Naive thymus-derived CD4-positive, alpha-beta T cell (primary cell): ENCODE measurements at regions not wholly inside any gene's neighbourhood (a gene's known extent, or its start where the extent isn't known, plus 50 kb on each side); places are given as distances from the start of the nearest gene placed in this dataset.

ENCODE experiments used
- ATAC-seq: fragments of 150-1000 bp; cut with Tn5 transposase; 2 replicates; pipeline ENCODE4 v1.10.0; 2021; ENCODE audit warnings: mild to moderate bottlenecking, moderate library complexity
- CTCF ChIA-PET: fragments of 350-600 bp; sonication (Branson Sonifier 250); formaldehyde crosslinking; loops from one replicate; lab custom pipeline; 2021; ENCODE audit warnings: antibody characterized with exemption; lab: Charles Lee
- POLR2A ChIA-PET: fragments of 350-600 bp; sonication (Branson Sonifier 250); formaldehyde crosslinking; loops from one replicate; lab custom pipeline; 2021; ENCODE audit warnings: antibody characterized with exemption, inconsistent platforms; lab: Charles Lee
- DNase-seq, 9 donors: peaks; one replicate each; pipeline versions ENCODE4 v3.0.0 to v3.0.0-alpha.2; 2020 to 2022; ENCODE audit warnings: mixed read lengths in 1 of 9
- H3K27ac ChIP-seq: one replicate; pipeline ENCODE4 v1.7.0; 2013; ENCODE audit warnings: mild to moderate bottlenecking, low read depth, low read length, moderate library complexity
- H3K27me3 ChIP-seq, 2 donors: one replicate each; pipeline ENCODE4 v1.7.0; 2013; ENCODE audit warnings: low read length in 2 of 2, mild to moderate bottlenecking in 2 of 2, moderate library complexity in 2 of 2; ENCODE audit not compliant: control insufficient read depth in 2 of 2, insufficient read depth in 2 of 2
- H3K36me3 ChIP-seq, 3 experiments: 1 replicate in 2 of 3; 2 replicates in 1 of 3; pipeline ENCODE4 v1.7.0; 2013; ENCODE audit warnings: low read length in 3 of 3, mild to moderate bottlenecking in 3 of 3, moderate library complexity in 1 of 3; ENCODE audit not compliant: insufficient read depth in 3 of 3, control insufficient read depth in 2 of 3
- H3K4me1 ChIP-seq, 2 donors: one replicate each; pipeline ENCODE4 v1.7.0; 2013; ENCODE audit warnings: low read length in 2 of 2, mild to moderate bottlenecking in 2 of 2, moderate library complexity in 1 of 2; ENCODE audit not compliant: control insufficient read depth in 2 of 2, insufficient read depth in 2 of 2
- H3K4me3 ChIP-seq: 2 replicates; pipeline ENCODE4 v1.7.0; 2013; ENCODE audit warnings: mild to moderate bottlenecking, low read length
- H3K9me3 ChIP-seq, 3 experiments: 1 replicate in 2 of 3; 2 replicates in 1 of 3; pipeline ENCODE4 v1.7.0; 2013; ENCODE audit warnings: low read length in 3 of 3; ENCODE audit not compliant: control insufficient read depth in 2 of 3
- H3K27ac Mint-ChIP-seq, 9 donors: one replicate each; pipeline ENCODE4 v1.8.0; 2020 to 2022; ENCODE audit warnings: mixed read lengths in 9 of 9, mild to moderate bottlenecking in 8 of 9, moderate library complexity in 5 of 9, inconsistent platforms in 2 of 9
- H3K27me3 Mint-ChIP-seq, 5 donors: one replicate each; pipeline ENCODE4 v1.8.0; 2021 to 2022; ENCODE audit warnings: mixed read lengths in 5 of 5, mild to moderate bottlenecking in 1 of 5
- H3K36me3 Mint-ChIP-seq, 5 donors: one replicate each; pipeline ENCODE4 v1.8.0; 2020 to 2022; ENCODE audit warnings: mixed read lengths in 5 of 5, mild to moderate bottlenecking in 3 of 5, inconsistent platforms in 1 of 5
- H3K4me1 Mint-ChIP-seq, 7 donors: one replicate each; pipeline ENCODE4 v1.8.0; 2020 to 2022; ENCODE audit warnings: mixed read lengths in 7 of 7, mild to moderate bottlenecking in 3 of 7, inconsistent platforms in 1 of 7
- H3K4me3 Mint-ChIP-seq, 10 donors: one replicate each; pipeline ENCODE4 v1.8.0; 2020 to 2022; ENCODE audit warnings: mild to moderate bottlenecking in 10 of 10, mixed read lengths in 10 of 10, moderate library complexity in 6 of 10, inconsistent platforms in 2 of 10
- H3K9me3 Mint-ChIP-seq, 11 donors: one replicate each; pipeline ENCODE4 v1.8.0; 2020 to 2022; ENCODE audit warnings: mixed read lengths in 11 of 11, mild to moderate bottlenecking in 4 of 11, inconsistent platforms in 1 of 11, moderate library complexity in 1 of 11
- intact Hi-C, 2 donors: fragments of 100-400 bp; cut with micrococcal nuclease; formaldehyde crosslinking; loops; one replicate each; pipeline ENCODE4 v1.15.1; 2023

DNA sequence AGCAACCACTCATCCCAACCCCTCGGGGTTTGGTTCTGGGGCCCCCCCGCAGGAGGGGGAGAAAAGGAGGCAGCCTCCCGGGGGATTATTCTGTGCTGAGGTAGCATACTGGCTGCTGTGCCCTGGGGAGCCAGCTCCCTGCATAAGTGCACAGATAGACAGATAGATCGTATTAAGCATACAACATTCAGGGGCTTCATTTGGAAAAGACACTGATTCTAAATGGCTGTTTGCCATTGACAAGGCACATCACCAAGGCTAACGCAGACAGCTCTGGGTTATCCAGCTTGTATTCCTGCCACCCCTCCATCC lies 547.9 kb downstream of the BUD13 start:
- intact Hi-C loops = loop anchor here (2.0 to 10.0 kb wide), 3 partner anchors 888 to 1880 kb away; no protein-coding TSS in a partner anchor
- Histone ChIP-seq H3K4me3 (no peak overlapping the region), H3K9me3 (no peaks in the 10 kb centered on the region), H3K4me1 (no peaks in the 10 kb centered on the region), H3K36me3 (no peaks in the 10 kb centered on the region), H3K27ac (no peak overlapping the region), H3K27me3 (no peaks in the 10 kb centered on the region)
- Mint-ChIP-seq H3K4me1 (no peaks in the 10 kb centered on the region), H3K36me3 (no peaks in the 10 kb centered on the region), H3K27me3 (peaks cover 0 to 38% (median 25%) of the 10 kb centered on the region in 5 donors), H3K27ac (no peak overlapping the region), H3K4me3 (no peak overlapping the region), H3K9me3 (peaks cover 0 to 4% (median 0%) of the 10 kb centered on the region in 11 donors)
- ChIA-PET CTCF (no interaction called here), POLR2A (no interaction called here)
- DNase-seq = no peak
- no peak for ATAC-seq

DNA sequence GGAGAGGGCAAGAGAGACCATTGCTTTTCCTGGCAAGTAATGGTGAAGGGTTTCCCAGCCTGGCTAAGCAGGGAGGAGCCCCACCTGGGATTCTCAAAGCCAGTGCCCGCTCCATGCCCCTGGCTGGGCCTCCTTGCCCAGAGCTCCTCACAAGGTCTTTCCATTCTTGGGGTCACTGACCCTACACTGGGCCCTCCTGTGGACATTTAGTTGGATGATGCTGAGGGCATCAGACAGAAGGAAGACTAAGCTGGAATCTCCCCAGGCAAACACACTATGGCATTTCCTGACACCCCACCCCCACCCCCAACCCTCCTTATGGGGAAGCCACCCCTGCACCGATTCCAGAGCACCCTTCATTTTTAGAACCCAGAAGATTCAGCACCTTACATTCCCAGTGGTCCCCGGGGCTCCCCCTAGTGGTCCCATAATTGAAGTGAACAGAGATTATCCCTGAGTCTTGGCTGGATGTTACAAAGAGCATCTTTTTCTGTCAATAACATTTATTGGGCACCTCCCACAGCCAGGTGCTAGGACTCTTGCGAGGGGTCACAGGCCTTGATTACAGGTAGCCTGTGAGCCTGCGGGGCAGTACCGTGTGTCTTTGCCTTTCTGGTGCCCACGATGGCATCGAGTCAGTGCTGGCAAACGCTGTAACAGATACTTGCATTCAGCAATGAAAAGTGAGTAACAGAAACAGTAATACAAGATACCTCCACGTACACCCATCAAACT lies 548.5 kb downstream of the BUD13 start:
- Mint-ChIP-seq H3K9me3 (peaks cover 0 to 2% (median 0%) of the 10 kb centered on the region in 11 donors), H3K4me1 (no peaks in the 10 kb centered on the region), H3K27ac (no peak overlapping the region), H3K36me3 (no peaks in the 10 kb centered on the region), H3K4me3 (no peak overlapping the region), H3K27me3 (peaks cover 0 to 34% (median 23%) of the 10 kb centered on the region in 5 donors)
- no peaks in the 10 kb centered on the region for H3K4me1 ChIP-seq
- no peak overlapping the region for H3K27ac ChIP-seq
- no peak overlapping the region for H3K4me3 ChIP-seq
- H3K9me3 ChIP-seq = no peaks in the 10 kb centered on the region
- DNase-seq (peak in 3 of 9 donors; percentile 9 to 34 (median 10)), ATAC-seq (peak; percentile 48)
- H3K36me3 ChIP-seq = no peaks in the 10 kb centered on the region
- intact Hi-C loops = loop anchor here (2.0 to 10.0 kb wide), 3 partner anchors 887 to 1880 kb away; no protein-coding TSS in a partner anchor
- ChIA-PET CTCF (no interaction called here), POLR2A (no interaction called here)
- no peaks in the 10 kb centered on the region for H3K27me3 ChIP-seq

DNA sequence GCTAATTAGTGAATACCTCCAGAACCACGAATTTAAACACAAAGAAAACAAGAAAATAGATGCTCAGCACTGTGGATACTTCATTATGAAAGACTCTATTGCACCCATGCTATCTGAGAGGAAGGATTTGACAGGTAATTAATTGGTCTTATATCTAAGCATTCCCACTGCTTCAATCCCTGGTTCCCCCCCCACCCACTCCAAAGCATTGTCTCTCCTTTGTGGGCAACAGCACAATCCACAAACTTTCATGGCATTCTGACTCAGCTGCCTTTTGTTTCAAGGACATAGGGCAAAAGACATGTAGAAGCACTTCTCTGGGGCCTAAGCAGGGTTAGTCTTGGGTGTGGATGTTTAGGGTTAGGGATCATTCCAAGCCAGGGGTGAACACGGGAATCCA lies 551.4 kb downstream of the BUD13 start:
- DNase-seq (no peak), ATAC-seq (no peak)
- H3K4me1 Mint-ChIP-seq = no peaks in the 10 kb centered on the region
- CTCF ChIA-PET = no interaction called here
- POLR2A ChIA-PET = no interaction called here
- H3K27ac Mint-ChIP-seq = no peak overlapping the region
- peaks cover 0 to 12% (median 0%) of the 10 kb centered on the region in 11 donors for H3K9me3 Mint-ChIP-seq
- peaks cover 0 to 24% (median 14%) of the 10 kb centered on the region in 5 donors for H3K27me3 Mint-ChIP-seq
- Histone ChIP-seq H3K27ac (no peak overlapping the region), H3K9me3 (no peaks in the 10 kb centered on the region), H3K4me3 (no peak overlapping the region), H3K4me1 (no peaks in the 10 kb centered on the region), H3K36me3 (no peaks in the 10 kb centered on the region), H3K27me3 (no peaks in the 10 kb centered on the region)
- intact Hi-C loops = loop anchor here in 1 of 2 donors (5.0 to 10.0 kb wide), 2 partner anchors 884 to 1877 kb away; no protein-coding TSS in a partner anchor
- no peak overlapping the region for H3K4me3 Mint-ChIP-seq
- no peaks in the 10 kb centered on the region for H3K36me3 Mint-ChIP-seq

DNA sequence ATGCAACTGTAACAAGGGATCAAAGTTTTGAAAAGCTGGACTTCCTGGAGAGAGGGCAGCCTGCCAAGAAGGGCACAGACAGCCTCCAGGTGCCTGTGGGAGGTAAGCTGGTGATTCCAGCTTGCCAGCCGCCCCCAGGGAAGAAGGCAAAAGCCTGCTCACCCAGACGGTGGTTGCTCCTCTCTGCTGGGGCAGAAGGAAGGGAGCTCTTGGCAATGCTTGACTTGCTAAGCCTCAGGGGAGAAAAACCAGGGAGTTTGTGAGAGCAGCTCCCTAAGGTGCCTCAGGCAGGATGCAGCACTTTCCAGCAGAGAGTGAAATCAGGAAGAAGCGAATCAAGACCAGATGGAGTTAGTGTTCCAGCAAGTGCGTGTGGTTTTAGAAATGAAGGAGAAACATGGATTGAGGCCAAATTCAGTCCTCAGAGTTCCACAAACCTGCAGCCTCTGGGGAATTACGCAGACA lies 553.6 kb downstream of the BUD13 start:
- Histone ChIP-seq H3K27ac (no peak overlapping the region), H3K4me3 (no peak overlapping the region), H3K9me3 (no peaks in the 10 kb centered on the region), H3K27me3 (no peaks in the 10 kb centered on the region), H3K4me1 (no peaks in the 10 kb centered on the region), H3K36me3 (no peaks in the 10 kb centered on the region)
- Mint-ChIP-seq H3K4me3 (no peak overlapping the region), H3K27ac (no peak overlapping the region), H3K4me1 (no peaks in the 10 kb centered on the region), H3K36me3 (no peaks in the 10 kb centered on the region), H3K27me3 (peaks cover 0 to 18% (median 7%) of the 10 kb centered on the region in 5 donors), H3K9me3 (peaks cover 0 to 12% (median 0%) of the 10 kb centered on the region in 11 donors)
- intact Hi-C loops = loop anchor here in 1 of 2 donors (5.0 kb wide), 1 partner anchor 473 kb away; no protein-coding TSS in a partner anchor
- ChIA-PET POLR2A (no interaction called here), CTCF (no interaction called here)
- DNase-seq (no peak), ATAC-seq (no peak)

DNA sequence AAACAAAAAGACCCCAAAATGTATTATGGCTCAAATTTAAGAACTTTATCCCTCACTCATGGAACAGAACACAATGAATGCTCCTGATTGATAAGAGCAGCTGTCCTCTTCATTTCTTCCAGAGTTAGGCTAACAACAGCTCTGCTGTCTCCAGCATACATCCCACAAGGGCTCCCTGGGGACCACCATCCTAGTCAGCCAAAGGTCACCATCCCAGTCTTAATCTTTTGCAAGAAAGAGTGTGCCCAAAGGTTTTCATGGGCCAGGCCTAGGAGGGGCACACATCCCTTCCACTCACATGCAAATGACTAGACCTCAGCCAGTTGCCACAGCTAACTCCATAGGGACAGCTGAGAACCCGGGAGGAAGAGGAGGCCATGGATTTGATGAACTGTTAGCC lies 555.3 kb downstream of the BUD13 start:
- Histone ChIP-seq H3K27ac (no peak overlapping the region), H3K4me1 (no peaks in the 10 kb centered on the region), H3K9me3 (no peaks in the 10 kb centered on the region), H3K27me3 (no peaks in the 10 kb centered on the region), H3K36me3 (no peaks in the 10 kb centered on the region), H3K4me3 (no peak overlapping the region)
- intact Hi-C loops = loop anchor here in 1 of 2 donors (5.0 kb wide), 1 partner anchor 475 kb away; no protein-coding TSS in a partner anchor
- POLR2A ChIA-PET = no interaction called here
- Mint-ChIP-seq H3K9me3 (peaks cover 0 to 12% (median 0%) of the 10 kb centered on the region in 11 donors), H3K36me3 (no peaks in the 10 kb centered on the region), H3K27me3 (peaks cover 0 to 12% (median 4%) of the 10 kb centered on the region in 5 donors), H3K4me1 (no peaks in the 10 kb centered on the region), H3K27ac (peak overlapping the region in 1 of 9 donors; percentile 38), H3K4me3 (no peak overlapping the region)
- CTCF ChIA-PET = no interaction called here
- DNase-seq = no peak
- no peak for ATAC-seq

DNA sequence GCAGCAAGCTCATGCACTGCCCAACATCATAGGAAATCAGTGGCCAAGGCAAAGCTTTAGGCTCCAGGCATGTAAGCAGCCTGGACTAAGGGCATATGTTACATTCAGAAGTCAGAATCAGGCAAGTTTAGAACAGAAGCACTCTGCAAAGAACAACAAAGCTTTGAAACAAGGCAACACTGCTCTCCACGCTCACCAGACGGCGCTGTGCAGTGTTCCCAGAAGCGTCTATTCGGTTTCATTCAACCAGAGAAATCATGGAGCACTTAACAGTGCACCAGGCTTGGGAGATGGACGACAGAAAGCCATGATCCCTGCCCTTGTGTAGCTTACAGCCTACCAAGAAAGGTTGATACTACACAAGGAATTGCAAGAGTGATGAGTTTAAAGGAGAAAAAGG lies 555.8 kb downstream of the BUD13 start:
- CTCF ChIA-PET = interaction anchor here (0.5 to 0.7 kb wide), 2 partner anchors 256 to 1936 kb away, joined by 3 read pairs; no protein-coding TSS in a partner anchor
- POLR2A ChIA-PET = no interaction called here
- Mint-ChIP-seq H3K27ac (no peak overlapping the region), H3K27me3 (peaks cover 0 to 12% (median 4%) of the 10 kb centered on the region in 5 donors), H3K4me1 (no peaks in the 10 kb centered on the region), H3K9me3 (peaks cover 0 to 12% (median 0%) of the 10 kb centered on the region in 11 donors), H3K36me3 (no peaks in the 10 kb centered on the region), H3K4me3 (no peak overlapping the region)
- no peaks in the 10 kb centered on the region for H3K4me1 ChIP-seq
- ATAC-seq (no peak), DNase-seq (peak in 1 of 9 donors; percentile 22)
- no peaks in the 10 kb centered on the region for H3K9me3 ChIP-seq
- no peak overlapping the region for H3K4me3 ChIP-seq
- H3K27me3 ChIP-seq = no peaks in the 10 kb centered on the region
- H3K27ac ChIP-seq = no peak overlapping the region
- intact Hi-C loops = loop anchor here in 1 of 2 donors (5.0 kb wide), 1 partner anchor 475 kb away; no protein-coding TSS in a partner anchor
- H3K36me3 ChIP-seq = no peaks in the 10 kb centered on the region
